OCI-LY3 (cell line): ENCODE measurements at regions not wholly inside any gene's neighbourhood (a gene's known extent, or its start where the extent isn't known, plus 50 kb on each side); places are given as distances from the start of the nearest gene placed in this dataset.

Experiments used
- H2AFZ ChIP-seq: fragments of 200-600, 300-600 bp; shearing (Covaris generic); 2 replicates; pipeline ENCODE4 v1.6.0; 2014; ENCODE audit warnings: antibody characterized with exemption, low read depth, low read length
- H3K27ac ChIP-seq: fragments of 200-600, 300-600 bp; sonication (generic); 2 replicates; pipeline ENCODE4 v1.5.1; 2014; ENCODE audit warnings: mild to moderate bottlenecking, low read length, moderate library complexity, mixed read lengths
- H3K27me3 ChIP-seq: fragments of 200-600, 300-600 bp; sonication (generic); 2 replicates; pipeline ENCODE4 v1.6.1; 2014; ENCODE audit warnings: low read depth, low read length, mixed read lengths
- H3K36me3 ChIP-seq: fragments of 200-600, 300-600 bp; sonication (generic); replicated peaks from 2 replicates; pipeline ENCODE3; 2014; ENCODE audit warnings: low read depth, low read length, mixed read lengths
- H3K4me1 ChIP-seq: fragments of 300-600, 200-600 bp; sonication (generic); 2 replicates; pipeline ENCODE4 v1.6.1; 2014; ENCODE audit warnings: low read length, mixed read lengths
- H3K4me2 ChIP-seq: fragments of 200-600, 300-600 bp; sonication (generic); 2 replicates; pipeline ENCODE4 v1.6.1; 2014; ENCODE audit warnings: low read length, mixed read lengths
- H3K4me3 ChIP-seq: fragments of 300-600, 200-600 bp; sonication (generic); 2 replicates; pipeline ENCODE4 v1.5.1; 2014; ENCODE audit warnings: antibody characterized with exemption, mild to moderate bottlenecking, low read length, moderate library complexity
- H3K79me2 ChIP-seq: fragments of 300-600, 200-600 bp; shearing (Covaris generic); 2 replicates; pipeline ENCODE4 v1.6.1; 2014; ENCODE audit warnings: mild to moderate bottlenecking, low read length, mixed read lengths
- H3K9ac ChIP-seq: fragments of 300-600, 200-600 bp; shearing (Covaris generic); 2 replicates; pipeline ENCODE4 v1.6.0; 2014; ENCODE audit warnings: mild to moderate bottlenecking, low read length, moderate library complexity
- H3K9me3 ChIP-seq: fragments of 200-600, 300-600 bp; shearing (Covaris generic); 2 replicates; pipeline ENCODE4 v1.6.1; 2014; ENCODE audit warnings: low read length, mixed read lengths; ENCODE audit not compliant: insufficient read depth
- H4K20me1 ChIP-seq: fragments of 200-600, 300-600 bp; sonication (generic); 2 replicates; pipeline ENCODE4 v1.6.1; 2016; ENCODE audit warnings: low read length, mixed read lengths; ENCODE audit not compliant: insufficient read depth
- CTCF ChIP-seq: fragments of 200-600, 300-600 bp; sonication (generic); IDR thresholded peaks from 2 replicates; pipeline ENCODE4 v1.5.1; 2014; ENCODE audit warnings: antibody characterized with exemption, low read length, low read depth
- EZH2phosphoT487 ChIP-seq: fragments of 200-600 bp; shearing (Covaris generic); IDR thresholded peaks from 2 replicates; pipeline ENCODE4 v1.6.1; 2018; ENCODE audit warnings: antibody characterized with exemption, mixed run types, low read depth

DNA sequence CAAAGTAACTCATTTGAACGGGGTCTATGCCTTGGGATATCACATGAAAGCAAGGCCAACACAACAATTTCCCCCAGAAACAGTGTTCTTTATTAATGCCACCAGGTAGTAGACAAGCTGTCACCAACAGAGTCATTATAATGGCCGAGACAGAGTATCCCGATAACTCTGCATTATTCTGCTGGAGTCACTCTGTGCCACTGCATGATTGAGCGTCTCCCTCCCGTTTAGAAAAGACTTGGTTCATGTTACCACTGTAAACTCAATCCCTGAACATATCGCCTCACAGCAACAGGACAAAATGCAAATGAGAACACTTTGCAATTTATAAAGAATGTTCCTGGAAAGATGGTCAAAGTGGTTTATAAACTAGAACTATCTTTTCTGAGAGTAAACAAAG is 932.5 kb downstream of the GATA3 start:
- TF ChIP-seq EZH2phosphoT487 = no peak
- TF ChIP-seq CTCF = no peak
- H3K4me3 ChIP-seq = no peak overlapping the region

DNA sequence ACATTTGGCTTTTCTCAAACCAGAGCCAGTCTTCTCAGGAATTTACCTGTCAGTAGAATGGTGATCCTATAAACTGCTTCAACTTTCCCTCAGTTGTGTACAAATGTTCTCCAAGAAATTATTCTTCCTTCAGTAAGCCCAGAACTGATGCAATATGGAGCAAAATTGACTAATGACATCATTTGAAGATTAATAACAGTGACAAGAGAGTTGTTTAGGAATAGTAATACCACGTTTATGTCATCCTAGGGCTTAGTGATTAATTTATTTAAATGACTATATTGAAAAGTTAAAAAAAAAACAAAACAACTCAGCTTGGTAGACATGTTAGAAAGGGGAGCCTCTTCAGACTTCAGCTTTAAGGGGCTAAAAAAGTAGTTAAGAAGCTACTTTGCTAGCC is 933.2 kb downstream of the GATA3 start:
- no peak for TF ChIP-seq CTCF
- no peak for TF ChIP-seq EZH2phosphoT487

More for the DNA sequence above, 932.5 kb downstream of the GATA3 start:
- Histone ChIP-seq H3K27ac (no peak overlapping the region), H3K9ac (no peak overlapping the region), H3K9me3 (no peaks in the 10 kb centered on the region), H3K36me3 (no peaks in the 10 kb centered on the region), H3K4me2 (no peak overlapping the region), H4K20me1 (no peaks in the 10 kb centered on the region), H3K4me1 (no peaks in the 10 kb centered on the region), H3K79me2 (no peaks in the 10 kb centered on the region), H2AFZ (no peak overlapping the region), H3K27me3 (no peaks in the 10 kb centered on the region)

GRCh38 chr10:8990280-8990987 is 935.9 kb downstream of the GATA3 start:
- no peak overlapping the region for H3K4me2 ChIP-seq

More for the DNA sequence above, 933.2 kb downstream of the GATA3 start:
- no peaks in the 10 kb centered on the region for H3K79me2 ChIP-seq
- H3K9ac ChIP-seq = no peak overlapping the region
- no peaks in the 10 kb centered on the region for H3K27me3 ChIP-seq
- H3K4me2 ChIP-seq = no peak overlapping the region
- no peak overlapping the region for H3K27ac ChIP-seq
- no peaks in the 10 kb centered on the region for H3K9me3 ChIP-seq
- no peaks in the 10 kb centered on the region for H4K20me1 ChIP-seq
- no peak overlapping the region for H2AFZ ChIP-seq
- H3K36me3 ChIP-seq = no peaks in the 10 kb centered on the region
- no peak overlapping the region for H3K4me3 ChIP-seq
- H3K4me1 ChIP-seq = no peaks in the 10 kb centered on the region

GRCh38 chr10:8992009-8992408 is 937.5 kb downstream of the GATA3 start:
- no peak overlapping the region for H3K4me3 ChIP-seq
- no peak overlapping the region for H3K4me2 ChIP-seq
- no peaks in the 10 kb centered on the region for H3K9me3 ChIP-seq
- H2AFZ ChIP-seq = no peak overlapping the region
- no peak overlapping the region for H3K9ac ChIP-seq
- no peaks in the 10 kb centered on the region for H3K36me3 ChIP-seq
- H3K27me3 ChIP-seq = no peaks in the 10 kb centered on the region
- TF ChIP-seq EZH2phosphoT487 = no peak
- TF ChIP-seq CTCF = no peak
- H4K20me1 ChIP-seq = no peaks in the 10 kb centered on the region
- no peaks in the 10 kb centered on the region for H3K4me1 ChIP-seq
- H3K79me2 ChIP-seq = no peaks in the 10 kb centered on the region
- H3K27ac ChIP-seq = no peak overlapping the region

More at GRCh38 chr10:8990280-8990987, 935.9 kb downstream of the GATA3 start:
- Histone ChIP-seq H3K9me3 (no peaks in the 10 kb centered on the region), H3K27me3 (no peaks in the 10 kb centered on the region), H3K4me3 (no peak overlapping the region), H3K27ac (no peak overlapping the region), H4K20me1 (no peaks in the 10 kb centered on the region), H3K79me2 (no peaks in the 10 kb centered on the region), H3K4me1 (no peaks in the 10 kb centered on the region), H3K36me3 (no peaks in the 10 kb centered on the region), H2AFZ (no peak overlapping the region), H3K9ac (no peak overlapping the region)
- TF ChIP-seq EZH2phosphoT487 = no peak
- no peak for TF ChIP-seq CTCF
